GM18517 (cell line): ENCODE measurements at regions not wholly inside any gene's neighbourhood (a gene's known extent, or its start where the extent isn't known, plus 50 kb on each side); places are given as distances from the start of the nearest gene placed in this dataset.

Experiments used
- ATAC-seq: cut with Tn5 transposase; IDR thresholded peaks from one replicate; pipeline ENCODE4 v1.9.1; 2021; ENCODE audit warnings: mild to moderate bottlenecking, moderate library complexity; ENCODE audit not compliant: unreplicated experiment

GRCh38 chr13:21814604-21815003, 143.7 kb downstream of the FGF9 start:
- no peak for ATAC-seq

GRCh38 chr13:21817878-21818277, 147.0 kb downstream of the FGF9 start:
- ATAC-seq = no peak

GRCh38 chr13:21822029-21822428, 151.2 kb downstream of the FGF9 start:
- ATAC-seq = no peak

- ATAC-seq = no peak
Observed at GRCh38 chr13:21823416-21823815, 152.5 kb downstream of the FGF9 start.

- ATAC-seq = no peak
Observed at GRCh38 chr13:21823949-21824348, 153.1 kb downstream of the FGF9 start.

- no peak for ATAC-seq
Observed at GRCh38 chr13:21825186-21825585, 154.3 kb downstream of the FGF9 start.

- no peak for ATAC-seq
Observed at GRCh38 chr13:21825801-21826200, 154.9 kb downstream of the FGF9 start.

- ATAC-seq = no peak
Observed at GRCh38 chr13:21826214-21827015, 155.5 kb downstream of the FGF9 start.

- no peak for ATAC-seq
Observed at GRCh38 chr13:21831654-21832324, 160.9 kb downstream of the FGF9 start.

- ATAC-seq = no peak
Observed at GRCh38 chr13:21833921-21834320, 163.0 kb downstream of the FGF9 start.

GRCh38 chr13:21834521-21834920, 163.6 kb downstream of the FGF9 start:
- ATAC-seq = no peak

GRCh38 chr13:21837288-21837687, 166.4 kb downstream of the FGF9 start:
- ATAC-seq = no peak

- no peak for ATAC-seq
Observed at GRCh38 chr13:21837841-21838551, 167.1 kb downstream of the FGF9 start.

- no peak for ATAC-seq
Observed at GRCh38 chr13:21846605-21847004, 175.7 kb downstream of the FGF9 start.

GRCh38 chr13:21849323-21849722, 178.4 kb downstream of the FGF9 start:
- ATAC-seq = peak; percentile 80

GRCh38 chr13:21850013-21851006, 179.4 kb downstream of the FGF9 start:
- ATAC-seq = no peak

- ATAC-seq = no peak
Observed at GRCh38 chr13:21852043-21852442, 181.2 kb downstream of the FGF9 start.

- ATAC-seq = no peak
Observed at GRCh38 chr13:21853779-21854178, 182.9 kb downstream of the FGF9 start.

GRCh38 chr13:21868823-21869222, 197.9 kb downstream of the FGF9 start:
- no peak for ATAC-seq

GRCh38 chr13:21871382-21871781, 200.5 kb downstream of the FGF9 start:
- no peak for ATAC-seq

GRCh38 chr13:21871919-21872318, 201.0 kb downstream of the FGF9 start:
- ATAC-seq = no peak
